ENCODE measurements at regions not wholly inside any gene's neighbourhood (a gene's known extent, or its start where the extent isn't known, plus 50 kb on each side); places are given as distances from the start of the nearest gene placed in this dataset.

GRCh38 chr20:22403632-22404361, 180.6 kb downstream of the FOXA2 start:
- Histone ChIP-seq H3K9ac (no peak overlapping the region), H3K36me3 (no peaks in the 10 kb centered on the region), H3K4me2 (peak overlapping the region in 7 of 11 experiments; percentile 4 to 33 (median 30); a peak in 11 of 22 replicates), H3K27me3 (no peaks in the 10 kb centered on the region; a peak in 1 of 22 replicates), H3K4me3 (no peak overlapping the region), H3K9me3 (replicated peaks in 1 of 11) (no peaks in the 10 kb centered on the region), H3K27ac (no peak overlapping the region), H4K20me1 (no peaks in the 10 kb centered on the region), H3K4me1 (peaks cover 0 to 18% (median 11%) of the 10 kb centered on the region in 10 experiments; a peak in 8 of 20 replicates)
- no peak for TF ChIP-seq Cebpa-rat (IDR thresholded peaks at IDR 0.05)

GRCh38 chr20:22403022-22403631, 181.2 kb downstream of the FOXA2 start:
- no peak for TF ChIP-seq Cebpa-rat (IDR thresholded peaks at IDR 0.05)
- Histone ChIP-seq H4K20me1 (no peaks in the 10 kb centered on the region), H3K4me2 (peak overlapping the region in 6 of 11 experiments; percentile 4 to 33 (median 26); a peak in 10 of 22 replicates), H3K9me3 (replicated peaks in 1 of 11) (no peaks in the 10 kb centered on the region), H3K27ac (no peak overlapping the region), H3K4me1 (peaks cover 0 to 18% (median 11%) of the 10 kb centered on the region in 10 experiments; a peak in 8 of 20 replicates), H3K9ac (no peak overlapping the region), H3K27me3 (no peaks in the 10 kb centered on the region; a peak in 1 of 22 replicates), H3K36me3 (no peaks in the 10 kb centered on the region), H3K4me3 (no peak overlapping the region)

DNA sequence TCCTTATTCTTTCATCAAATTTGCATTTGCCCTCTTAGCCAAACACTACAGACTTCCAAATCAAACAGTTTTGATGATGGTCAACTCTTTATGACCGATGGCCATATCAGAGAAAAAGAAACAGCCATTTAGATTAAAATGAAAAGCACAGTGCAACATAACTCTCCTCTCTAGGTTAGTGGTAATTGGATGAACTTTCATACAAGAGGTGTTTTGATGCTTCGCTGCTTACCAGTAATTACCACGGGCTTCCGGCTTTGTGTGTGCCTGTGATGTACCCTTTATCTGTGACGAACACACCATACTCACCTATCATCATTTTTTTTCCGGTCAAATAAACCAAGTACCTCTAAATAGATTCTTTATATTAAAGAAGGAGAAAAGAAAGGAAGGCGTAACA, 181.8 kb downstream of the FOXA2 start:
- no peak for TF ChIP-seq Cebpa-rat (IDR thresholded peaks at IDR 0.05)
- peaks cover 0 to 18% (median 11%) of the 10 kb centered on the region in 10 experiments; a peak in 8 of 20 replicates for H3K4me1 ChIP-seq
- no peaks in the 10 kb centered on the region; a peak in 1 of 22 replicates for H3K27me3 ChIP-seq
- peak overlapping the region in 4 of 11 experiments; percentile 4 to 33 (median 26); a peak in 2 of 22 replicates for H3K4me2 ChIP-seq
- H3K9ac ChIP-seq, result no peak overlapping the region
- H3K9me3 ChIP-seq (replicated peaks in 1 of 11), result no peaks in the 10 kb centered on the region
- H3K4me3 ChIP-seq, result no peak overlapping the region
- no peak overlapping the region for H3K27ac ChIP-seq
- H3K36me3 ChIP-seq, result no peaks in the 10 kb centered on the region
- no peaks in the 10 kb centered on the region for H4K20me1 ChIP-seq

DNA sequence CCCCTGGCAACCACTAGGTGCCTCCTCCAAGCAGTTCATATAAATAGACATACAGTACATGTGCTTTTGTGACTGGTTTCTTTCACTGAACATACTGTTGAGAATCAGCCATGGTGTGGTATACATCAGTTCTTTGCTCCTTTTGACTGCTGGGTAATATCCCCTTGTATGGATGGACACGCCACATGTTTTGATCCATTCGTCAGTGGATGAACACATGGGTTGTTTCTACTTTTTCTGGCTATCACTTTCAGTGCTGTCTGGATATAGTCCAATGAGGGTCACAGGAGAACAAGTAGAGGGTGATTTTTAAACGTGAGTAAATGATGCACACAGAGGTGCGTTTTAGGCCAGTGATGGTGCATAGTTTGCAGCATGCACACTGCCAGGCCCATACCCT, 183.9 kb downstream of the FOXA2 start:
- no peak for TF ChIP-seq Cebpa-rat (IDR thresholded peaks at IDR 0.05)
- no peaks in the 10 kb centered on the region; a peak in 1 of 22 replicates for H3K27me3 ChIP-seq
- H3K4me3 ChIP-seq, result no peak overlapping the region
- peaks cover 0 to 18% (median 11%) of the 10 kb centered on the region in 10 experiments; a peak in 8 of 20 replicates for H3K4me1 ChIP-seq
- no peaks in the 10 kb centered on the region for H4K20me1 ChIP-seq
- H3K4me2 ChIP-seq, result no peak overlapping the region
- no peak overlapping the region for H3K27ac ChIP-seq
- H3K9ac ChIP-seq, result no peak overlapping the region
- H3K36me3 ChIP-seq, result no peaks in the 10 kb centered on the region
- H3K9me3 ChIP-seq (replicated peaks in 1 of 11), result no peaks in the 10 kb centered on the region

- peak overlapping the region in 1 of 11 experiments; percentile 13; a peak in 1 of 22 replicates for H3K4me2 ChIP-seq
- no peak overlapping the region for H3K4me3 ChIP-seq
- TF ChIP-seq Cebpa-rat (IDR thresholded peaks at IDR 0.05), result no peak
- no peaks in the 10 kb centered on the region for H3K36me3 ChIP-seq
- no peaks in the 10 kb centered on the region for H4K20me1 ChIP-seq
- H3K27me3 ChIP-seq, result no peaks in the 10 kb centered on the region
- H3K27ac ChIP-seq, result no peak overlapping the region
- H3K4me1 ChIP-seq, result peaks cover 0 to 7% (median 0%) of the 10 kb centered on the region in 10 experiments; a peak in 1 of 20 replicates
- no peak overlapping the region for H3K9ac ChIP-seq
- H3K9me3 ChIP-seq (replicated peaks in 1 of 11), result no peaks in the 10 kb centered on the region
These were observed 189.8 kb downstream of the FOXA2 start for GRCh38 chr20:22394583-22394982.

DNA sequence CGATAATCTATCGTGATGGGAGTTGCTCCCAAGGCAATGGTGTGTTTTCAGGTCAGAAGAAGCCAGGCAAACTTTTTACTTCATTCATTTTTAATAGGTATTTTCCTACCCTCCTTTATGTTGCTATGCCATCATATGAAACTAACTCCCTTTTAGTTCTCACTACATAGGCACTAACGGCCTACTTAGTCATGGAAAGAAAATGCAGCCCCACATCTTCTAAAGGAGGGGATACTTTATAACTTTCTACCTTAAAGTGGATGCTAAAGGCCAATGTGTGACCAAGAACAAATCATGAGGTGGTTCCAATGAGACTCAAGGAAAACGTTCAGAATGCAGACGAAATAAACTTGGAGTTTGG, 193.8 kb downstream of the FOXA2 start:
- no peak for TF ChIP-seq Cebpa-rat (IDR thresholded peaks at IDR 0.05)
- no peak overlapping the region for H3K4me2 ChIP-seq
- H3K9ac ChIP-seq, result no peak overlapping the region
- H3K36me3 ChIP-seq, result no peaks in the 10 kb centered on the region
- no peak overlapping the region for H3K4me3 ChIP-seq
- H4K20me1 ChIP-seq, result no peaks in the 10 kb centered on the region
- no peaks in the 10 kb centered on the region for H3K27me3 ChIP-seq
- peaks cover 0 to 17% (median 2%) of the 10 kb centered on the region in 10 experiments; a peak in 10 of 20 replicates for H3K4me1 ChIP-seq
- no peak overlapping the region for H3K27ac ChIP-seq
- H3K9me3 ChIP-seq (replicated peaks in 1 of 11), result no peaks in the 10 kb centered on the region

DNA sequence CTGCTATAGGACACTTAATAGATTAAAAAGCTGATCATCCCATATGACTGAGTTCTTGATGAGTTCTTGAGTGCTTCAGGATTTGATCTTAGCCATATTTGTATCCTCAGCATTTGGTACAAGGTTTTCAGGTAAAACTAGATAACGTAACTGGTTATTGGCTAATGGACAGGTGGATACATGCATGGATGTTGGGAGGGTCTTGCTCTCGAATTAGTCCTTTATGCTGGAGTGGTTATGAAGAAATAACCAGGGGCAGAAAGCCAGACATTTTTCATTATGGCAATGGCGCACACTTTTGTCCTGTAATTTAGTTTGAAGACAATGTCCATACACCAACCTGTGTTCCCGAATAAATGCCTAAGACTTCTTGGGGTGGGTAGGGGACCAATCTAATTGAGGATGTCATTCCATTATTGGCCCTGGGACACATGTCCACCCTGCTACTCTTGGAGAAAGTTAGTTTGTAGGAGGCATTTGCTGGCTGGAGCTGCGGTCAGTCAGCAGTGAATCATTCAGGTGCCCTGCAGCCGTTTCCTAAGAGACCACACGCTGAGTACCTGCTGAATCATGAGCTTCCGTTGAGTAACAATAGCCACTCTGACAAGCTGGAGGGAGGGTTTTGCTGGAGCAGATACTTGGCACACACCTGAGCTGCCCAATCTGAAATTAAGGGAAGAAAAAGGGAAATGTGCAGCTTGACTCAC, 194.4 kb downstream of the FOXA2 start:
- Histone ChIP-seq H3K4me1 (peaks cover 0 to 19% (median 7%) of the 10 kb centered on the region in 10 experiments; a peak in 15 of 20 replicates), H3K4me3 (no peak overlapping the region), H3K27me3 (no peaks in the 10 kb centered on the region), H3K27ac (no peak overlapping the region), H4K20me1 (no peaks in the 10 kb centered on the region), H3K9me3 (replicated peaks in 1 of 11) (no peaks in the 10 kb centered on the region), H3K4me2 (no peak overlapping the region), H3K9ac (no peak overlapping the region), H3K36me3 (no peaks in the 10 kb centered on the region)
- no peak for TF ChIP-seq Cebpa-rat (IDR thresholded peaks at IDR 0.05)

GRCh38 chr20:22387452-22387851, 196.9 kb downstream of the FOXA2 start:
- Histone ChIP-seq H3K9me3 (replicated peaks in 1 of 11) (no peaks in the 10 kb centered on the region), H3K4me3 (no peak overlapping the region), H3K4me2 (no peak overlapping the region), H3K36me3 (no peaks in the 10 kb centered on the region), H4K20me1 (no peaks in the 10 kb centered on the region), H3K27ac (no peak overlapping the region), H3K9ac (no peak overlapping the region), H3K4me1 (peaks cover 17 to 41% (median 29%) of the 10 kb centered on the region in 10 experiments), H3K27me3 (no peaks in the 10 kb centered on the region)
- TF ChIP-seq Cebpa-rat (IDR thresholded peaks at IDR 0.05), result no peak

GRCh38 chr20:22386306-22386623, 198.1 kb downstream of the FOXA2 start:
- Histone ChIP-seq H3K4me3 (no peak overlapping the region), H3K27ac (no peak overlapping the region), H3K9ac (no peak overlapping the region), H3K36me3 (no peaks in the 10 kb centered on the region), H3K9me3 (replicated peaks in 1 of 11) (no peaks in the 10 kb centered on the region), H4K20me1 (no peaks in the 10 kb centered on the region), H3K4me2 (no peak overlapping the region), H3K27me3 (no peaks in the 10 kb centered on the region), H3K4me1 (peaks cover 29 to 53% (median 41%) of the 10 kb centered on the region in 10 experiments)
- TF ChIP-seq Cebpa-rat (IDR thresholded peaks at IDR 0.05), result no peak

Data from BLaER1 treated with 17β-estradiol and CSF1 and Interleukin-3, amounts not matched to agents 10 nM and 100 nM (cell line).